Osteocyte (in vitro differentiated cells): ENCODE measurements at regions not wholly inside any gene's neighbourhood (a gene's known extent, or its start where the extent isn't known, plus 50 kb on each side); places are given as distances from the start of the nearest gene placed in this dataset.

ENCODE experiments used
- DNase-seq: peaks from one replicate; pipeline ENCODE4 v3.0.0; 2021; ENCODE audit warnings: mixed read lengths; ENCODE audit not compliant: unreplicated experiment; ENCODE audit errors: extremely low spot score
- H3K27ac Mint-ChIP-seq: one replicate; pipeline ENCODE4 v1.8.0; 2021; ENCODE audit warnings: mild to moderate bottlenecking, mixed read lengths; ENCODE audit not compliant: unreplicated experiment
- H3K27me3 Mint-ChIP-seq: one replicate; pipeline ENCODE4 v1.8.0; 2021; ENCODE audit warnings: mixed read lengths; ENCODE audit not compliant: unreplicated experiment
- H3K36me3 Mint-ChIP-seq: one replicate; pipeline ENCODE4 v1.8.0; 2021; ENCODE audit warnings: mixed read lengths; ENCODE audit not compliant: unreplicated experiment
- H3K4me1 Mint-ChIP-seq: one replicate; pipeline ENCODE4 v1.8.0; 2021; ENCODE audit warnings: mixed read lengths; ENCODE audit not compliant: unreplicated experiment
- H3K4me3 Mint-ChIP-seq: one replicate; pipeline ENCODE4 v1.8.0; 2021; ENCODE audit warnings: mild to moderate bottlenecking, moderate library complexity, mixed read lengths; ENCODE audit not compliant: unreplicated experiment
- H3K9me3 Mint-ChIP-seq: one replicate; pipeline ENCODE4 v1.8.0; 2021; ENCODE audit warnings: mixed read lengths; ENCODE audit not compliant: unreplicated experiment
- CTCF ChIP-seq: fragments of 200-600 bp; sonication (generic); IDR thresholded peaks from 2 replicates; pipeline ENCODE4 v1.5.0; 2021; ENCODE audit warnings: antibody characterized with exemption, mild to moderate bottlenecking, moderate library complexity

DNA sequence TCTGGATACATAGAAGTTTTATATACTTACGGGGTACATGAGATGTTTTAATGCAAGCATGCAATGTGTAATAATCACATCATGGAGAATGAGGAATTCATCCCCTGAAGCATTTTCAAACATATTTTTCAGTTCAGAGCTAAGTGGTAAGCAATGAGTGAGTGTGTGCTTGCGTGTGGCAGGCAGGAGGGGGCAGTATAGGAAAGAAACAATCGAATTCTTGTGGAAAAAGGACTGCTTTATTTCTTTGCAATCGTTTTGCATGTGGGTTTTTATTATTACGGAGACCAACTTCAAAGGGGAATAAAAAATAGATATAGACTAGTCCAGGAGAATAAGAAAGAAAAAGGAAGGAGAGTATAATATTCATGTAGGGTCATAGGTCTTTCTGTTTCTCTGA lies 271.6 kb downstream of the CHL1 start:
- Mint-ChIP-seq H3K27me3 (no peaks in the 10 kb centered on the region), H3K4me3 (no peak overlapping the region), H3K4me1 (no peaks in the 10 kb centered on the region), H3K9me3 (peaks cover 23% of the 10 kb centered on the region), H3K27ac (no peak overlapping the region), H3K36me3 (no peaks in the 10 kb centered on the region)
- DNase-seq = no peak
- peak; percentile 8 for TF ChIP-seq CTCF

DNA sequence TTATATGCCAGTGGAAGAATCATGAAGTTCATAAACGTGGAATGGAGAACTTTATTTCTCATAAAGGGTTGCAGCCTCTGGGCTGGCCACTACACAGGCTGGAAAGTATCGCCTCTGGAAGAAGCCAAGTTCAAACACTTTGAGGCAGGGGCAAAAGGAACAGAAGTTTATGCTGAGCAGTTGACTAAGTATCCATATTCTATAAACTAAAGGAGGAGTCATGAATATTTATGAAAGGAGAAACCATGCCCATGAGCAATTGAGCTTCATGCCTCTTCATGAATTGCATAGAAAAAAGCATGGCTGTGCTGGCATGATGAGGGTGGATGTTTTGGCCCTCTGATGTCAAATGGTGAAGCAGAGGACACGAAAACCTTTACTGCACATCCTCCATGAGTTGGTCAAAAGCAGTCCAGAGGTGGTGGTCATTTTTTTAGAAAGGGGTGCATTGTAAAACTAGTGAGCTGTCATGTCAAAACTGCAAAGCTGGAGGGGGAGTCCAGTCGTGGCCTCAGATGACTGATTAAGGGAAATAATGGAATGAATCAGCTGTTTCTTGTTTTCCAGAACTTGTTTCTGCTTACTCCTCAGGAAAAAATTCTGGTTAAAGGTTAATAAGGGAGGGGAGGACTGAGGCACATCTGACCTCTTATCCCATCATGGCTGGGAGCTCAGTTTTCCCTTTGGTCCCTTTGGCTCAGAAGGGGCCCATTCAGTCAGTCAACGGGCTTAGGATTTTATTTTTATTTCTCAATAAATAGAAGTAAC lies 276.7 kb downstream of the CHL1 start:
- Mint-ChIP-seq H3K4me1 (no peaks in the 10 kb centered on the region), H3K27me3 (no peaks in the 10 kb centered on the region), H3K36me3 (no peaks in the 10 kb centered on the region), H3K4me3 (no peak overlapping the region), H3K9me3 (peaks cover 51% of the 10 kb centered on the region), H3K27ac (no peak overlapping the region)
- DNase-seq = no peak
- TF ChIP-seq CTCF = no peak

DNA sequence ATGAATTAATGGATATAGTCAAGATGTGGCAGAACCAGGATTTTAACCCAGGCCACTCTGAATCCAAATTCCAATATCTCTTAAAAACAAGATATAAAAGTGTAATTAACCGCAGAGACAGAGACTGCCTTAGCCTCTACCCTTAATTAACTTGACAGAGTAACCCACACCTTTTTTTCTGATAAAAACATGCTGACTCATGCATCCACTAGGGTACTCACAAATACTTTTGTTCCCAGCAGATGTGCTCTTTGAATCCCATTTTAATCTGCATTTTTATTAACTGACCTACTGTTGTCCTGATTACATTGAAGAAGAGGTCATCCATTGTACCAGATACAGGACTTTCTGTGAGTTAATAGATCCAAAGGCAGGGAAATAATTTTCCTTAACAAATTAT lies 278.3 kb downstream of the CHL1 start:
- Mint-ChIP-seq H3K27me3 (no peaks in the 10 kb centered on the region), H3K4me3 (no peak overlapping the region), H3K4me1 (no peaks in the 10 kb centered on the region), H3K36me3 (no peaks in the 10 kb centered on the region), H3K27ac (no peak overlapping the region), H3K9me3 (peaks cover 52% of the 10 kb centered on the region)
- no peak for DNase-seq
- TF ChIP-seq CTCF = no peak

- Mint-ChIP-seq H3K4me3 (no peak overlapping the region), H3K4me1 (no peaks in the 10 kb centered on the region), H3K9me3 (peaks cover 37% of the 10 kb centered on the region), H3K36me3 (no peaks in the 10 kb centered on the region), H3K27me3 (no peaks in the 10 kb centered on the region), H3K27ac (no peak overlapping the region)
- TF ChIP-seq CTCF = no peak
- DNase-seq = no peak
These were observed 283.5 kb downstream of the CHL1 start for GRCh38 chr3:480070-480469.

DNA sequence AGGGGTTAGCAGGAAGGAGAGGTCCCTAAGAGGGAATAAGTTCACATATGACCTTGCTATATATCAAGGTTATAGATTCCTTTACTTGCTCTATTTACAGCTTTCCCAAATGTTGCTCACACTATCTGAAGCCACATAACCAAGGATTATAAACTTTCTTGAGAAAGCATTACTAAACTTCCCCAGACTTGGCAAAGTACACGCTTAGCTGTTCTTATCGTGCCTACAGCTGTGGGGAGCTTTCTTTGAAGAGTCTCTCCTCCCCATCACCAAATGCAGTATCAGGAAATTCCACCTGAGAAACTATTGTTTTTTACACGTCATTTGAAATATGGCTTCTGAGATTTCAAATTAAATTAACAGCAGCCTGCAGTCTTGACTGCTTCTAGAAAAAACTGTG lies 284.5 kb downstream of the CHL1 start:
- no peaks in the 10 kb centered on the region for H3K36me3 Mint-ChIP-seq
- H3K9me3 Mint-ChIP-seq = peaks cover 32% of the 10 kb centered on the region
- no peaks in the 10 kb centered on the region for H3K4me1 Mint-ChIP-seq
- no peak overlapping the region for H3K27ac Mint-ChIP-seq
- H3K4me3 Mint-ChIP-seq = no peak overlapping the region
- H3K27me3 Mint-ChIP-seq = no peaks in the 10 kb centered on the region
- no peak for TF ChIP-seq CTCF
- DNase-seq = no peak
